A549 (cell line): ENCODE measurements at regions not wholly inside any gene's neighbourhood (a gene's known extent, or its start where the extent isn't known, plus 50 kb on each side); places are given as distances from the start of the nearest gene placed in this dataset.

Experiments
- ATAC-seq, 2 experiments: fragments of 200-7000 bp in 1 of 2; fragments of >200 bp in 1 of 2; cut with Nextera tagmentation in 1 of 2; cut with Tn5 transposase in 1 of 2; 3 replicates each; pipeline versions ENCODE4 v1.8.0 to v1.9.1; 2018 to 2020; ENCODE audit warnings: mild to moderate bottlenecking in 1 of 2, moderate library complexity in 1 of 2
- CTCF ChIA-PET: fragments of 300-600 bp; sonication (Branson Sonifier 250); formaldehyde crosslinking; extraction: SDS; loops from one replicate; lab custom pipeline; 2021; ENCODE audit warnings: antibody characterized with exemption, inconsistent platforms; lab: Yijun Ruan, JAX
- POLR2A ChIA-PET: fragments of 350-600 bp; formaldehyde crosslinking; extraction: SDS; loops from one replicate; lab custom pipeline; 2021; ENCODE audit warnings: antibody characterized with exemption, inconsistent platforms; lab: Yijun Ruan, JAX
- DNase-seq, 2 experiments: peaks; one replicate each; pipeline versions ENCODE4 v3.0.0 to v3.0.0-alpha.2; 2011 to 2016; ENCODE audit warnings: low read depth in 1 of 2, low spot score in 1 of 2
- FAIRE-seq: peaks from 2 replicates; lab custom pipeline; 2011; peaks lifted over from hg19 to GRCh38; lab: Jason Lieb, UNC
- H3K27ac ChIP-seq, 2 experiments: fragments of >200 bp; sonication (Bioruptor Twin); formaldehyde crosslinking; 3 replicates each; pipeline ENCODE4 v1.5.1; 2016 to 2017
- H3K4me1 ChIP-seq: fragments of >200 bp; sonication (Bioruptor Twin); formaldehyde crosslinking; 3 replicates; pipeline ENCODE4 v1.6.1; 2016
- H3K4me2 ChIP-seq: fragments of >200 bp; sonication (Bioruptor Twin); formaldehyde crosslinking; 3 replicates; pipeline ENCODE4 v1.6.1; 2016
- H3K4me3 ChIP-seq: fragments of >200 bp; sonication (Bioruptor Twin); formaldehyde crosslinking; 3 replicates; pipeline ENCODE4 v1.5.1; 2016
- H3K9me3 ChIP-seq: fragments of >200 bp; sonication (Bioruptor Twin); formaldehyde crosslinking; 3 replicates; pipeline ENCODE4 v1.6.1; 2016
- BHLHE40 ChIP-seq: IDR thresholded peaks from 2 replicates; pipeline ENCODE4 v1.6.1; 2012; ENCODE audit warnings: low read depth, low read length, inconsistent platforms
- CBX8 ChIP-seq: fragments of 200-600 bp; sonication (generic); IDR thresholded peaks from 2 replicates; pipeline ENCODE4 v1.6.1; 2016
- CEBPB ChIP-seq, 2 experiments: fragments of >200 bp in 1 of 2; sonication (Bioruptor Twin) in 1 of 2; formaldehyde crosslinking in 1 of 2; IDR thresholded peaks; 2 replicates each; pipeline ENCODE4 v1.6.1; 2012 to 2016
- CHD2 ChIP-seq: fragments of 150-350 bp; IDR thresholded peaks from 2 replicates; pipeline ENCODE4 v1.6.1; 2014; ENCODE audit warnings: low read length; ENCODE audit not compliant: partially characterized antibody
- FOSB ChIP-seq: fragments of 250-450 bp; sonication (Bioruptor Pico); IDR thresholded peaks from 2 replicates; pipeline ENCODE4 v1.5.0; 2020; ENCODE audit warnings: mild to moderate bottlenecking, moderate library complexity
- HOXA7 ChIP-seq: fragments of 250-450 bp; sonication (Bioruptor Pico); IDR thresholded peaks from 2 replicates; pipeline ENCODE4 v1.5.0; 2020; ENCODE audit warnings: mild to moderate bottlenecking, moderate library complexity
- KDM1A ChIP-seq: fragments of 200-600 bp; sonication (generic); IDR thresholded peaks from 2 replicates; pipeline ENCODE4 v1.6.1; 2016; ENCODE audit warnings: low read depth, mild to moderate bottlenecking
- KDM5A ChIP-seq: fragments of 200-600 bp; sonication (generic); IDR thresholded peaks from 2 replicates; pipeline ENCODE4 v1.6.1; 2016; ENCODE audit warnings: antibody characterized with exemption, mild to moderate bottlenecking
- PHF8 ChIP-seq: fragments of 200-600 bp; sonication (generic); IDR thresholded peaks from 2 replicates; pipeline ENCODE4 v1.6.1; 2016; ENCODE audit warnings: low read depth, mild to moderate bottlenecking, antibody characterized with exemption, moderate library complexity, borderline replicate concordance
- POLR2AphosphoS2 ChIP-seq: conservative IDR thresholded peaks from 2 replicates; pipeline ENCODE4 v1.6.1; 2012; ENCODE audit warnings: low read length, improper control_type of control experiment, inconsistent platforms
- RAD21 ChIP-seq, 2 experiments: fragments of >200 bp in 1 of 2; sonication (Bioruptor Twin) in 1 of 2; formaldehyde crosslinking in 1 of 2; IDR thresholded peaks in 1 of 2; conservative IDR thresholded peaks in 1 of 2; 2 replicates in 1 of 2; 3 replicates in 1 of 2; pipeline ENCODE4 v1.6.1; 2012 to 2018; ENCODE audit warnings: inconsistent platforms in 1 of 2
- RARB ChIP-seq: fragments of 250-450 bp; sonication (Bioruptor Pico); IDR thresholded peaks from 2 replicates; pipeline ENCODE4 v1.8.0; 2021; ENCODE audit warnings: mild to moderate bottlenecking, moderate library complexity
- RCOR1 ChIP-seq: fragments of 150-350 bp; IDR thresholded peaks from 2 replicates; pipeline ENCODE4 v1.6.1; 2014; ENCODE audit warnings: antibody characterized with exemption, low read length, low read depth
- RNF2 ChIP-seq: fragments of 200-600 bp; sonication (generic); IDR thresholded peaks from 2 replicates; pipeline ENCODE4 v1.6.1; 2016; ENCODE audit warnings: low read depth, mild to moderate bottlenecking, antibody characterized with exemption, moderate library complexity, borderline replicate concordance
- ZNF302 ChIP-seq: fragments of 250-450 bp; sonication (Bioruptor Pico); IDR thresholded peaks from 2 replicates; pipeline ENCODE4 v1.9.0; 2021; ENCODE audit warnings: inconsistent platforms, mild to moderate bottlenecking, moderate library complexity
- WGBS: methylation state at CpG from one replicate; pipeline ENCODE4 v1.1.6; 2017; ENCODE audit errors: missing lambda C conversion rate; 5-methylcytosine and 5-hydroxymethylcytosine counted together
- TF ChIP-seq, protein P1 (sequence below): fragments of 150-350 bp; IDR thresholded peaks from 2 replicates; pipeline ENCODE4 v1.6.1; 2014; ENCODE audit warnings: low read depth, mild to moderate bottlenecking, low read length
- TF ChIP-seq, protein P2 (sequence below): IDR thresholded peaks from 2 replicates; pipeline ENCODE4 v1.6.1; 2012
- TF ChIP-seq, protein P3 (sequence below): fragments of >200 bp; sonication (Bioruptor Twin); formaldehyde crosslinking; IDR thresholded peaks from 2 replicates; pipeline ENCODE4 v1.6.1; 2016
- TF ChIP-seq, protein P4 (sequence below): IDR thresholded peaks from 2 replicates; pipeline ENCODE4 v1.6.1; 2012; ENCODE audit warnings: low read depth, borderline replicate concordance
- TF ChIP-seq, protein P5 (sequence below): fragments of 200-600 bp; sonication (generic); IDR thresholded peaks from 2 replicates; pipeline ENCODE4 v1.6.1; 2016; ENCODE audit warnings: antibody characterized with exemption, mild to moderate bottlenecking, moderate library complexity

DNA sequence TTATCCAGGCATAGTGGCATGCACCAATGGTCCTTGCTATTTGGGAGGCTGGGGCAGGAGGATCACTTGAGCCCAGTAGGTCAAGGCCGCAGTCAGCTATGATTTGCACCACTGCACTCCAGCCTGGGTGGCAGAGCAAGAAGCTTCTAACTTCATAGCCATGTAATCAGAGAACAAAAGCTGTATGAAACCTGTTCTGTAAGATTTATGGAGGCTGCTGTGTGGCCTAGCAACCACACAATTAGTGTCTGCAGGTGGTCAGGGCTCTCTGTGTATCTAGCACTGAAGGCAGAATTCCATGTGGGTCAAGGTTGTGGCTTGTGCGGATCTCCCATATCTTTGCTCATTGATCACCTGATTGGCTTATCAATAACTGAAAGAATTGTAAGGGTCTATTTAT, 221.5 kb upstream of the FOXK1 start:
- Histone ChIP-seq H3K4me2 (no peak overlapping the region), H3K4me1 (no peaks in the 10 kb centered on the region), H3K4me3 (no peak overlapping the region), H3K27ac (no peak overlapping the region)
- CTCF ChIA-PET: interaction anchor here (0.9 to 1.0 kb wide), 2 partner anchors 15 kb away, joined by 3 read pairs; no protein-coding TSS in a partner anchor
- DNase-seq (no peak), ATAC-seq (no peak), FAIRE-seq (no peak)
- TF ChIP-seq CEBPB (IDR thresholded peaks at IDR 0.05): no peak
- TF ChIP-seq, protein P1, sequence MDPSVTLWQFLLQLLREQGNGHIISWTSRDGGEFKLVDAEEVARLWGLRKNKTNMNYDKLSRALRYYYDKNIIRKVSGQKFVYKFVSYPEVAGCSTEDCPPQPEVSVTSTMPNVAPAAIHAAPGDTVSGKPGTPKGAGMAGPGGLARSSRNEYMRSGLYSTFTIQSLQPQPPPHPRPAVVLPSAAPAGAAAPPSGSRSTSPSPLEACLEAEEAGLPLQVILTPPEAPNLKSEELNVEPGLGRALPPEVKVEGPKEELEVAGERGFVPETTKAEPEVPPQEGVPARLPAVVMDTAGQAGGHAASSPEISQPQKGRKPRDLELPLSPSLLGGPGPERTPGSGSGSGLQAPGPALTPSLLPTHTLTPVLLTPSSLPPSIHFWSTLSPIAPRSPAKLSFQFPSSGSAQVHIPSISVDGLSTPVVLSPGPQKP: no peak
- no peak for TF ChIP-seq RARB (CRISPR knock-in tag)
- TF ChIP-seq CHD2: no peak
- TF ChIP-seq HOXA7 (CRISPR knock-in tag): no peak
- TF ChIP-seq, protein P2, sequence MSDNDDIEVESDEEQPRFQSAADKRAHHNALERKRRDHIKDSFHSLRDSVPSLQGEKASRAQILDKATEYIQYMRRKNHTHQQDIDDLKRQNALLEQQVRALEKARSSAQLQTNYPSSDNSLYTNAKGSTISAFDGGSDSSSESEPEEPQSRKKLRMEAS: no peak
- TF ChIP-seq, all 56 proteins: peak for 0
- peaks cover 8% of the 10 kb centered on the region for H3K9me3 ChIP-seq
- POLR2A ChIA-PET: no interaction called here
- WGBS: 72% methylated on average over 2 of the region's 2 CpGs

DNA sequence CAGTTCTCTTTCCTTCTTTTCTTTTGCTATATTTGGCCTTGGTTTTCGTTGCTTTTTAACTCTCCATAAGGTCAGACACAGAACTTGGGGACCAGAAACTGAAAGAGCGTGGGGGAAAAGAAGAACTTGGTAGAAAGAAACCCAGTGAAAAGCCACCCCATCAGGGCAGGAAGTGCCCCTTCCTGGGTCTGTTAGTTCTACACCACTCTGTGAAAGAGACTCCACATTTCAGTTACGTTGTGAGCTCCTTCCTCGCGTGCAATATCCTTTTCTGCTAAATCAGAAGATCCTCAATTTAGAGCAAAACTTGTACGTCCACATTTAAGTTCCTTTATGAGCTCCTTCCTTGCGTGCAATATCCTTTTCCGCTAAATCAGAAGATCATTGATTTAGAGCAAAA, 220.6 kb upstream of the FOXK1 start:
- CTCF ChIA-PET: interaction anchor here (0.6 to 1.0 kb wide), 3 partner anchors 14 to 177 kb away, joined by 3 read pairs; no protein-coding TSS in a partner anchor
- 46% methylated on average over 8 of the region's 8 CpGs for WGBS
- no peak for ATAC-seq

DNA sequence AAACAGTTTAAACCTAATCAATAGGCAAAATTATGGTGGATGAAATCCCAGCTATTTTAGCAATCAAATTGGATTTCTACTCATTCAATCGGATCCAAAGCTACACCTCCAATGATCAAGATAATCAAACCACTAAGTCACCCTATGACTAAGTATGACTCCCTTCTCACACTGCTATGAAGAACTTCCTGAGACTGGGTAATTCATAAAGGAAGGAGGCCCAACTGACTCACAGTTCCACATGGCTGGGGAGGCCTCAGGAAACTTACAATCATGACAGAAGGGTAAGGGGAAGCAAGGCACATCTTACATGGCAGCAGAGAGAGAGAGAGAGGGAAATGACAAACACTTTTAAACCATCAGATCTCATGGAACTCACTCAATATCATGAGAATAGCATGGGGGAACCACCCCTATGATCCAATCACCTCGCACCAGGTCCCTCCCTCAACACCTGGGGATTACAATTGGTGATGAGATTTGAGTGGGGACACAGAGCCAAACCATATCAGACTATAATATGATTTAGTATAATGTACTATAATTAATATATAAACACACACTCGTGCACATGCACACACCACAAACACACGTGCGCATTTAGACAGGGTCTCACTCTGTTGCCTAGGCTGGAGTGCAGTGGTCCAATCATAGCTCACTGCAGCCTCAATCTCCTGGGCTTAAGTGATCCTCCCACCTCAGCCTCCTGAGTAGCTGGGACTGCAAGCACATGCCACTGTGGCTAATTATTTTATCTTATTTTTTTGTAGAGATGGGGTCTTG, 213.6 kb upstream of the FOXK1 start:
- CTCF ChIA-PET: interaction anchor here (1.3 to 3.4 kb wide), 2 partner anchors 10 to 31 kb away, joined by 3 to 15 read pairs; no protein-coding TSS in a partner anchor
- WGBS: 37% methylated on average over 5 of the region's 5 CpGs
- FAIRE-seq: no peak

More for the DNA sequence above, 220.6 kb upstream of the FOXK1 start:
- TF ChIP-seq PHF8 (no peak), CHD2 (no peak), BHLHE40 (no peak), KDM1A (no peak), FOSB (CRISPR knock-in tag) (no peak)
- TF ChIP-seq, protein P3, sequence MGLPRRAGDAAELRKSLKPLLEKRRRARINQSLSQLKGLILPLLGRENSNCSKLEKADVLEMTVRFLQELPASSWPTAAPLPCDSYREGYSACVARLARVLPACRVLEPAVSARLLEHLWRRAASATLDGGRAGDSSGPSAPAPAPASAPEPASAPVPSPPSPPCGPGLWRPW: no peak
- TF ChIP-seq, protein P4, sequence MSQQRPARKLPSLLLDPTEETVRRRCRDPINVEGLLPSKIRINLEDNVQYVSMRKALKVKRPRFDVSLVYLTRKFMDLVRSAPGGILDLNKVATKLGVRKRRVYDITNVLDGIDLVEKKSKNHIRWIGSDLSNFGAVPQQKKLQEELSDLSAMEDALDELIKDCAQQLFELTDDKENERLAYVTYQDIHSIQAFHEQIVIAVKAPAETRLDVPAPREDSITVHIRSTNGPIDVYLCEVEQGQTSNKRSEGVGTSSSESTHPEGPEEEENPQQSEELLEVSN: no peak
- FAIRE-seq (no peak), DNase-seq (no peak)
- no peak overlapping the region for H3K4me3 ChIP-seq
- H3K4me2 ChIP-seq: no peak overlapping the region
- H3K27ac ChIP-seq: no peak overlapping the region
- H3K9me3 ChIP-seq: peaks cover 8% of the 10 kb centered on the region
- H3K4me1 ChIP-seq: no peaks in the 10 kb centered on the region
- POLR2A ChIA-PET: no interaction called here

DNA sequence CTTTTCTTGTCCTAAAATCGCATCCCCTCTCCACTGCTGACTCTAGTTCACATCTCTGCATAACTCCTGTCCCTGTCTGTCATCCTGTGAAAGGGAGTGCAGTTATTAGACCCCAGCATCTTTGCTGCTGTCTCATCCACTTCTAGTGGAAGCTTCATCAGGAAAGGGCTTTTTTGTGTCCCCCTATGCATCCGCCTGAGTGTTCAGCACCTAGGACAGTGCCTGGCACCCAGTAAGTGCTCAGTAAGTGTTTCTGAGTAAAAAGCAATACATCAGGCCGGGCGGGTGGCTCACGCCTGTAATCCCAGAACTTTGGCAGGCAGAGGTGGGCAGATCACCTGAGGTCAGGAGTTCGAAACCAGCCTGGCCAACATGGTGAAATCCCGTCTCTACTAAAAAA, 211.8 kb upstream of the FOXK1 start:
- H3K27ac ChIP-seq: no peak overlapping the region
- DNase-seq (no peak), FAIRE-seq (no peak)
- H3K4me3 ChIP-seq: no peak overlapping the region
- TF ChIP-seq RCOR1 (no peak), HOXA7 (CRISPR knock-in tag) (no peak), ZNF302 (no peak)
- TF ChIP-seq, protein P5, sequence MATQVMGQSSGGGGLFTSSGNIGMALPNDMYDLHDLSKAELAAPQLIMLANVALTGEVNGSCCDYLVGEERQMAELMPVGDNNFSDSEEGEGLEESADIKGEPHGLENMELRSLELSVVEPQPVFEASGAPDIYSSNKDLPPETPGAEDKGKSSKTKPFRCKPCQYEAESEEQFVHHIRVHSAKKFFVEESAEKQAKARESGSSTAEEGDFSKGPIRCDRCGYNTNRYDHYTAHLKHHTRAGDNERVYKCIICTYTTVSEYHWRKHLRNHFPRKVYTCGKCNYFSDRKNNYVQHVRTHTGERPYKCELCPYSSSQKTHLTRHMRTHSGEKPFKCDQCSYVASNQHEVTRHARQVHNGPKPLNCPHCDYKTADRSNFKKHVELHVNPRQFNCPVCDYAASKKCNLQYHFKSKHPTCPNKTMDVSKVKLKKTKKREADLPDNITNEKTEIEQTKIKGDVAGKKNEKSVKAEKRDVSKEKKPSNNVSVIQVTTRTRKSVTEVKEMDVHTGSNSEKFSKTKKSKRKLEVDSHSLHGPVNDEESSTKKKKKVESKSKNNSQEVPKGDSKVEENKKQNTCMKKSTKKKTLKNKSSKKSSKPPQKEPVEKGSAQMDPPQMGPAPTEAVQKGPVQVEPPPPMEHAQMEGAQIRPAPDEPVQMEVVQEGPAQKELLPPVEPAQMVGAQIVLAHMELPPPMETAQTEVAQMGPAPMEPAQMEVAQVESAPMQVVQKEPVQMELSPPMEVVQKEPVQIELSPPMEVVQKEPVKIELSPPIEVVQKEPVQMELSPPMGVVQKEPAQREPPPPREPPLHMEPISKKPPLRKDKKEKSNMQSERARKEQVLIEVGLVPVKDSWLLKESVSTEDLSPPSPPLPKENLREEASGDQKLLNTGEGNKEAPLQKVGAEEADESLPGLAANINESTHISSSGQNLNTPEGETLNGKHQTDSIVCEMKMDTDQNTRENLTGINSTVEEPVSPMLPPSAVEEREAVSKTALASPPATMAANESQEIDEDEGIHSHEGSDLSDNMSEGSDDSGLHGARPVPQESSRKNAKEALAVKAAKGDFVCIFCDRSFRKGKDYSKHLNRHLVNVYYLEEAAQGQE: peak; percentile 88
- TF ChIP-seq, all 56 proteins: peak for 1
- 0 out of 6 replicates have a peak, but pooled peaks of 1 of the 2 experiments have one; percentile 34 for ATAC-seq
- WGBS: 11% methylated on average over 7 of the region's 7 CpGs
- no peaks in the 10 kb centered on the region for H3K9me3 ChIP-seq
- no peaks in the 10 kb centered on the region for H3K4me1 ChIP-seq
- ChIA-PET POLR2A (no interaction called here), CTCF (interaction anchor here (0.5 to 3.4 kb wide), 2 partner anchors 9 to 147 kb away, joined by 3 to 15 read pairs; no protein-coding TSS in a partner anchor)
- no peak overlapping the region for H3K4me2 ChIP-seq

More for the DNA sequence above, 213.6 kb upstream of the FOXK1 start:
- no peak overlapping the region for H3K4me3 ChIP-seq
- TF ChIP-seq RAD21 (conservative IDR thresholded peaks at IDR 0.05 in 1 of 2, IDR thresholded peaks at IDR 0.05 in 1 of 2) (no peak), KDM5A (no peak), POLR2AphosphoS2 (no peak), RNF2 (no peak), CBX8 (no peak), CHD2 (no peak)
- TF ChIP-seq, protein P2: no peak
- TF ChIP-seq, all 56 proteins: peak for 0
- DNase-seq (no peak), ATAC-seq (no peak)
- H3K4me2 ChIP-seq: no peak overlapping the region
- H3K27ac ChIP-seq: no peak overlapping the region
- POLR2A ChIA-PET: no interaction called here
- H3K9me3 ChIP-seq: peaks cover 8% of the 10 kb centered on the region
- no peaks in the 10 kb centered on the region for H3K4me1 ChIP-seq
